ENCODE measurements at regions not wholly inside any gene's neighbourhood (a gene's known extent, or its start where the extent isn't known, plus 50 kb on each side); places are given as distances from the start of the nearest gene placed in this dataset.

DNA sequence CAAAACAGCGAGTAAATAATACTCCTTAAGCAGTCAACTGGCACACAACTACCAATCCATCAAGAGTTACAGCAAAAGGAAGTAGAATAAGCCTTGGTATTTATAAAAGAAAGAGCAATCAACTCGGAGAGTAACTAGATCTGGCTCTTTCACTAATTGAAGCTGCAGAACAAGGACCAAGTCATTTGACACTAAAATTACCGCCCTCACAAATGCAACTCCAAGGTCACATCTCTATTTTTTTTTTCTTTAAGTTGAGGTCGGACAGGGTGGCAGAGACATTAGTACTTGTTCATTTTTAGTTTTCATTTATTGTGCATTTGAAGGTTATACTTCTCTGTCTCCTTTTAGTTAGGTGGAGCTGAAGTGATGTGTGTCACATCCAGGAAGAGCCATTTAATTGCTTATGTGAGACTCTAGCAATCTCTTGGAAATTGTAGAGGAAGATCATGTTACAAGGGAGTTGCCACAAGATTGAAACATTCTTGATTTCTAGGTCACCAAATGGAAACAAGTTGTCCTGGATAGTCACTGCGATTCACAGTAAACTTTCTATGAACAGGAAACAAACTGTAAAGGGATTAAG, 138.1 kb upstream of the ADAMTS5 start:
- Histone ChIP-seq H3K9ac (ENCODE audit: low read depth in 1 of 3, low read length in 3 of 3) (no peak overlapping the region), H3K27ac (ENCODE audit: low read depth, low read length) (no peak overlapping the region), H3K9me3 (ENCODE audit: control insufficient read depth in 3 of 3, low read length in 3 of 3) (no peaks in the 10 kb centered on the region), H3K4me3 (ENCODE audit: low read length in 3 of 3) (no peak overlapping the region), H3K4me1 (ENCODE audit: control insufficient read depth in 3 of 3, insufficient read depth in 3 of 3, low read length in 3 of 3) (peaks cover 0 to 8% (median 8%) of the 10 kb centered on the region in 3 donors), H3K36me3 (ENCODE audit: control insufficient read depth in 3 of 3, insufficient read depth in 3 of 3, low read length in 3 of 3) (no peaks in the 10 kb centered on the region), H3K27me3 (ENCODE audit: control insufficient read depth in 3 of 3, insufficient read depth in 3 of 3, low read length in 3 of 3) (no peaks in the 10 kb centered on the region)

- no peak overlapping the region for H3K9ac ChIP-seq (ENCODE audit: low read depth in 1 of 3, low read length in 3 of 3)
- no peaks in the 10 kb centered on the region for H3K27me3 ChIP-seq (ENCODE audit: control insufficient read depth in 3 of 3, insufficient read depth in 3 of 3, low read length in 3 of 3)
- H3K4me3 ChIP-seq (ENCODE audit: low read length in 3 of 3) = no peak overlapping the region
- no peaks in the 10 kb centered on the region for H3K9me3 ChIP-seq (ENCODE audit: control insufficient read depth in 3 of 3, low read length in 3 of 3)
- H3K36me3 ChIP-seq (ENCODE audit: control insufficient read depth in 3 of 3, insufficient read depth in 3 of 3, low read length in 3 of 3) = no peaks in the 10 kb centered on the region
- H3K27ac ChIP-seq (ENCODE audit: low read depth, low read length) = no peak overlapping the region
- peaks cover 0 to 8% (median 8%) of the 10 kb centered on the region in 3 donors for H3K4me1 ChIP-seq (ENCODE audit: control insufficient read depth in 3 of 3, insufficient read depth in 3 of 3, low read length in 3 of 3)
These were observed 136.9 kb upstream of the ADAMTS5 start for GRCh38 chr21:27103768-27104167.

GRCh38 chr21:27101523-27101922, 134.6 kb upstream of the ADAMTS5 start:
- H3K36me3 ChIP-seq (ENCODE audit: control insufficient read depth in 3 of 3, insufficient read depth in 3 of 3, low read length in 3 of 3) = no peaks in the 10 kb centered on the region
- H3K9ac ChIP-seq (ENCODE audit: low read depth in 1 of 3, low read length in 3 of 3) = no peak overlapping the region
- no peaks in the 10 kb centered on the region for H3K9me3 ChIP-seq (ENCODE audit: control insufficient read depth in 3 of 3, low read length in 3 of 3)
- no peak overlapping the region for H3K27ac ChIP-seq (ENCODE audit: low read depth, low read length)
- peaks cover 0 to 8% (median 8%) of the 10 kb centered on the region in 3 donors for H3K4me1 ChIP-seq (ENCODE audit: control insufficient read depth in 3 of 3, insufficient read depth in 3 of 3, low read length in 3 of 3)
- no peaks in the 10 kb centered on the region for H3K27me3 ChIP-seq (ENCODE audit: control insufficient read depth in 3 of 3, insufficient read depth in 3 of 3, low read length in 3 of 3)
- H3K4me3 ChIP-seq (ENCODE audit: low read length in 3 of 3) = no peak overlapping the region

GRCh38 chr21:27094184-27094948, 127.5 kb upstream of the ADAMTS5 start:
- H3K4me3 ChIP-seq (ENCODE audit: low read length in 3 of 3) = no peak overlapping the region

DNA sequence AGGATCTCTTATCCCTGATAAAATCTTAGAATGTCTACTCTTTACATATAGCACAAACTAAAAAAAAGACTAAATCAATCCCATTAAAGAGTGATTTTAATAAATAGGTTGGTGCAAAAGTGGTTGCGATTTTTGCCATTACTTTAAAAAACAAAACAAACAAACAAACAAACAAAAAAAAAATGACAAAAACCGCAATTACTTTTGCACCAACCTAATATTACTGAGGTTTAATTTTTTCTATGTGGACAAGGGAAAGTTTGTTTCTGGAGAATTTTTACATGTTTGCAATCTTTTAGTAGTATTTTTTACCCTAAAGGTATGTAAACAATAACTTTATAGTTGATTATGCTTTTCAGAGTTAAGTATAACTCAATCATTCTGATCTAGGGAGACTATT, 119.7 kb upstream of the ADAMTS5 start:
- Histone ChIP-seq H3K4me3 (ENCODE audit: low read length in 3 of 3) (no peak overlapping the region), H3K27me3 (ENCODE audit: control insufficient read depth in 3 of 3, insufficient read depth in 3 of 3, low read length in 3 of 3) (no peaks in the 10 kb centered on the region), H3K36me3 (ENCODE audit: control insufficient read depth in 3 of 3, insufficient read depth in 3 of 3, low read length in 3 of 3) (no peaks in the 10 kb centered on the region), H3K9me3 (ENCODE audit: control insufficient read depth in 3 of 3, low read length in 3 of 3) (no peaks in the 10 kb centered on the region), H3K27ac (ENCODE audit: low read depth, low read length) (no peak overlapping the region), H3K4me1 (ENCODE audit: control insufficient read depth in 3 of 3, insufficient read depth in 3 of 3, low read length in 3 of 3) (peaks cover 0 to 4% (median 0%) of the 10 kb centered on the region in 3 donors), H3K9ac (ENCODE audit: low read depth in 1 of 3, low read length in 3 of 3) (no peak overlapping the region)

More at GRCh38 chr21:27094184-27094948, 127.5 kb upstream of the ADAMTS5 start:
- Histone ChIP-seq H3K9ac (ENCODE audit: low read depth in 1 of 3, low read length in 3 of 3) (no peak overlapping the region), H3K9me3 (ENCODE audit: control insufficient read depth in 3 of 3, low read length in 3 of 3) (no peaks in the 10 kb centered on the region), H3K4me1 (ENCODE audit: control insufficient read depth in 3 of 3, insufficient read depth in 3 of 3, low read length in 3 of 3) (no peaks in the 10 kb centered on the region), H3K27me3 (ENCODE audit: control insufficient read depth in 3 of 3, insufficient read depth in 3 of 3, low read length in 3 of 3) (no peaks in the 10 kb centered on the region), H3K36me3 (ENCODE audit: control insufficient read depth in 3 of 3, insufficient read depth in 3 of 3, low read length in 3 of 3) (no peaks in the 10 kb centered on the region), H3K27ac (ENCODE audit: low read depth, low read length) (no peak overlapping the region)

DNA sequence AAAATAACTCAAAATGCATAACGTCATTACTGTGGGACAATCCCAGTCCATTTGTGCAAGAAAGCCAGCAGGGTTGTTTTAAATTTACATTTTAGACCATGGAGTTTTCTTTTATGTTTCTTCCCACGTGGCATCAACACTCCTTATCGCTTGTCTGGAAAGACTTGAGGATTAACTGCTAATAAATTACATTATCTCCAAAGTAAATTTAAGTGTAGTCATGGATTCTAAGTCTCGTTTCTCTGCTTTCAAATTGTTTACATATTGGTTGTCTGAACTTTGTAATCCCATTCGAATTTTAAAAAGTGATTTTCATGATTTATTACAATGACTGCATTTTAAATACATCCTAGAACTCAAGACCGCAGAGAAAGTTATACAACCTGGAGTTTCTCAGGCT, 119.3 kb upstream of the ADAMTS5 start:
- Histone ChIP-seq H3K27me3 (ENCODE audit: control insufficient read depth in 3 of 3, insufficient read depth in 3 of 3, low read length in 3 of 3) (no peaks in the 10 kb centered on the region), H3K27ac (ENCODE audit: low read depth, low read length) (no peak overlapping the region), H3K36me3 (ENCODE audit: control insufficient read depth in 3 of 3, insufficient read depth in 3 of 3, low read length in 3 of 3) (no peaks in the 10 kb centered on the region), H3K9me3 (ENCODE audit: control insufficient read depth in 3 of 3, low read length in 3 of 3) (no peaks in the 10 kb centered on the region), H3K4me3 (ENCODE audit: low read length in 3 of 3) (no peak overlapping the region), H3K4me1 (ENCODE audit: control insufficient read depth in 3 of 3, insufficient read depth in 3 of 3, low read length in 3 of 3) (peaks cover 0 to 4% (median 0%) of the 10 kb centered on the region in 3 donors), H3K9ac (ENCODE audit: low read depth in 1 of 3, low read length in 3 of 3) (no peak overlapping the region)

GRCh38 chr21:27085387-27085786, 118.5 kb upstream of the ADAMTS5 start:
- no peaks in the 10 kb centered on the region for H3K9me3 ChIP-seq (ENCODE audit: control insufficient read depth in 3 of 3, low read length in 3 of 3)

GRCh38 chr21:27083144-27083543, 116.3 kb upstream of the ADAMTS5 start:
- no peak overlapping the region for H3K9ac ChIP-seq (ENCODE audit: low read depth in 1 of 3, low read length in 3 of 3)
- no peaks in the 10 kb centered on the region for H3K9me3 ChIP-seq (ENCODE audit: control insufficient read depth in 3 of 3, low read length in 3 of 3)
- H3K4me3 ChIP-seq (ENCODE audit: low read length in 3 of 3) = no peak overlapping the region
- no peak overlapping the region for H3K27ac ChIP-seq (ENCODE audit: low read depth, low read length)
- no peaks in the 10 kb centered on the region for H3K27me3 ChIP-seq (ENCODE audit: control insufficient read depth in 3 of 3, insufficient read depth in 3 of 3, low read length in 3 of 3)
- H3K4me1 ChIP-seq (ENCODE audit: control insufficient read depth in 3 of 3, insufficient read depth in 3 of 3, low read length in 3 of 3) = peaks cover 0 to 4% (median 0%) of the 10 kb centered on the region in 3 donors
- no peaks in the 10 kb centered on the region for H3K36me3 ChIP-seq (ENCODE audit: control insufficient read depth in 3 of 3, insufficient read depth in 3 of 3, low read length in 3 of 3)

More at GRCh38 chr21:27085387-27085786, 118.5 kb upstream of the ADAMTS5 start:
- Histone ChIP-seq H3K27me3 (ENCODE audit: control insufficient read depth in 3 of 3, insufficient read depth in 3 of 3, low read length in 3 of 3) (no peaks in the 10 kb centered on the region), H3K27ac (ENCODE audit: low read depth, low read length) (no peak overlapping the region), H3K9ac (ENCODE audit: low read depth in 1 of 3, low read length in 3 of 3) (no peak overlapping the region), H3K4me3 (ENCODE audit: low read length in 3 of 3) (no peak overlapping the region), H3K4me1 (ENCODE audit: control insufficient read depth in 3 of 3, insufficient read depth in 3 of 3, low read length in 3 of 3) (peaks cover 0 to 4% (median 0%) of the 10 kb centered on the region in 3 donors), H3K36me3 (ENCODE audit: control insufficient read depth in 3 of 3, insufficient read depth in 3 of 3, low read length in 3 of 3) (no peaks in the 10 kb centered on the region)

- Histone ChIP-seq H3K4me1 (ENCODE audit: control insufficient read depth in 3 of 3, insufficient read depth in 3 of 3, low read length in 3 of 3) (peaks cover 0 to 4% (median 0%) of the 10 kb centered on the region in 3 donors), H3K4me3 (ENCODE audit: low read length in 3 of 3) (no peak overlapping the region), H3K9ac (ENCODE audit: low read depth in 1 of 3, low read length in 3 of 3) (no peak overlapping the region), H3K27me3 (ENCODE audit: control insufficient read depth in 3 of 3, insufficient read depth in 3 of 3, low read length in 3 of 3) (no peaks in the 10 kb centered on the region), H3K9me3 (ENCODE audit: control insufficient read depth in 3 of 3, low read length in 3 of 3) (no peaks in the 10 kb centered on the region), H3K27ac (ENCODE audit: low read depth, low read length) (no peak overlapping the region), H3K36me3 (ENCODE audit: control insufficient read depth in 3 of 3, insufficient read depth in 3 of 3, low read length in 3 of 3) (no peaks in the 10 kb centered on the region)
These were observed 115.6 kb upstream of the ADAMTS5 start for GRCh38 chr21:27082431-27083010.

- Histone ChIP-seq H3K27ac (ENCODE audit: low read depth, low read length) (no peak overlapping the region), H3K4me1 (ENCODE audit: control insufficient read depth in 3 of 3, insufficient read depth in 3 of 3, low read length in 3 of 3) (no peaks in the 10 kb centered on the region), H3K36me3 (ENCODE audit: control insufficient read depth in 3 of 3, insufficient read depth in 3 of 3, low read length in 3 of 3) (no peaks in the 10 kb centered on the region), H3K27me3 (ENCODE audit: control insufficient read depth in 3 of 3, insufficient read depth in 3 of 3, low read length in 3 of 3) (no peaks in the 10 kb centered on the region), H3K4me3 (ENCODE audit: low read length in 3 of 3) (no peak overlapping the region), H3K9ac (ENCODE audit: low read depth in 1 of 3, low read length in 3 of 3) (no peak overlapping the region), H3K9me3 (ENCODE audit: control insufficient read depth in 3 of 3, low read length in 3 of 3) (no peaks in the 10 kb centered on the region)
These were observed 112.8 kb upstream of the ADAMTS5 start for GRCh38 chr21:27079636-27080240.

All from skeletal muscle tissue (tissue), 3 donors.